Ishikawa (cell line): ENCODE measurements at regions not wholly inside any gene's neighbourhood (a gene's known extent, or its start where the extent isn't known, plus 50 kb on each side); places are given as distances from the start of the nearest gene placed in this dataset.

Experiments
- CEBPB ChIP-seq: IDR thresholded peaks from 2 replicates; pipeline ENCODE4 v1.6.1; 2012
- CREB1 ChIP-seq: IDR thresholded peaks from 2 replicates; pipeline ENCODE4 v1.6.1; 2012; ENCODE audit warnings: low read depth
- EGR1 ChIP-seq: IDR thresholded peaks from 2 replicates; pipeline ENCODE4 v1.6.1; 2012
- EP300 ChIP-seq: IDR thresholded peaks from 2 replicates; pipeline ENCODE4 v1.6.1; 2012; ENCODE audit warnings: borderline replicate concordance
- FOXM1 ChIP-seq: IDR thresholded peaks from 2 replicates; pipeline ENCODE4 v1.6.1; 2012; ENCODE audit warnings: low read depth, borderline replicate concordance
- NFIC ChIP-seq: IDR thresholded peaks from 2 replicates; pipeline ENCODE4 v1.6.1; 2012
- RAD21 ChIP-seq: IDR thresholded peaks from 2 replicates; pipeline ENCODE4 v1.6.1; 2012; ENCODE audit warnings: low read depth
- REST ChIP-seq: IDR thresholded peaks from 2 replicates; pipeline ENCODE4 v1.6.1; 2012; ENCODE audit warnings: low read depth, mild to moderate bottlenecking
- TAF1 ChIP-seq: IDR thresholded peaks from 2 replicates; pipeline ENCODE4 v1.6.1; 2012; ENCODE audit warnings: low read depth, mild to moderate bottlenecking
- TCF12 ChIP-seq: IDR thresholded peaks from 2 replicates; pipeline ENCODE4 v1.6.1; 2012; ENCODE audit warnings: low read depth
- TEAD4 ChIP-seq: IDR thresholded peaks from 2 replicates; pipeline ENCODE4 v1.6.1; 2012
- YY1 ChIP-seq: IDR thresholded peaks from 2 replicates; pipeline ENCODE4 v1.6.1; 2012; ENCODE audit warnings: low read depth
- ZBTB7A ChIP-seq: IDR thresholded peaks from 2 replicates; pipeline ENCODE4 v1.6.1; 2012; ENCODE audit warnings: low read depth
- TF ChIP-seq, protein P1 (sequence below): IDR thresholded peaks from 2 replicates; pipeline ENCODE4 v1.6.1; 2012
- TF ChIP-seq, protein P2 (sequence below): IDR thresholded peaks from 2 replicates; pipeline ENCODE4 v1.6.1; 2012

- TF ChIP-seq, protein P1, sequence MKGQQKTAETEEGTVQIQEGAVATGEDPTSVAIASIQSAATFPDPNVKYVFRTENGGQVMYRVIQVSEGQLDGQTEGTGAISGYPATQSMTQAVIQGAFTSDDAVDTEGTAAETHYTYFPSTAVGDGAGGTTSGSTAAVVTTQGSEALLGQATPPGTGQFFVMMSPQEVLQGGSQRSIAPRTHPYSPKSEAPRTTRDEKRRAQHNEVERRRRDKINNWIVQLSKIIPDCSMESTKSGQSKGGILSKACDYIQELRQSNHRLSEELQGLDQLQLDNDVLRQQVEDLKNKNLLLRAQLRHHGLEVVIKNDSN, result no peak
- TF ChIP-seq RAD21 (no peak), YY1 (no peak), FOXM1 (no peak), TCF12 (no peak), EP300 (no peak), NFIC (no peak), REST (no peak), TEAD4 (no peak), TAF1 (no peak), CREB1 (no peak), CEBPB (no peak), ZBTB7A (no peak), EGR1 (no peak)
- TF ChIP-seq, protein P2, sequence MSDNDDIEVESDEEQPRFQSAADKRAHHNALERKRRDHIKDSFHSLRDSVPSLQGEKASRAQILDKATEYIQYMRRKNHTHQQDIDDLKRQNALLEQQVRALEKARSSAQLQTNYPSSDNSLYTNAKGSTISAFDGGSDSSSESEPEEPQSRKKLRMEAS, result no peak
Observed at GRCh38 chr14:83779266-83779665, 1750.7 kb upstream of the FLRT2 start.

DNA sequence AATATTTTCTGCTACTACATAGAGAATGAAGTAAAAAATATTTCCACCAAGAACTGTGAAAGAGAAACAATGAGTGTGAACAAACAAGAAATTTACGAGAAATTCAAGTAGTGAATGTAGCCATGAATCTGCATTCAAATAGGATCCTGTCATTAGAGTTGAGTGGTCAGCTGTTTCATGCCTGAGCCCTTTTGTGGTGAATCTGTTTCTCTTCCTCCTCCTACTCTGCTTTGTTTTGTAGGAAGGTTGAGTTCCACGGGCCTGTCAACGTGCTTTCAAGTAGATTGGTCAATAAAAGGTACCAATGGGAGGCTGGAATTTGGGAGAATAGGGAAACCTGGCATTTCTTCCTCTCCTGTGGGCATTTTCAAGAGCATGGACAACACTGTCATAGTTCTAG lies 1749.6 kb upstream of the FLRT2 start:
- TF ChIP-seq CREB1 (no peak), CEBPB (no peak), EGR1 (no peak), YY1 (no peak), REST (no peak), FOXM1 (no peak), NFIC (no peak), RAD21 (no peak), TAF1 (no peak), ZBTB7A (no peak)
- TF ChIP-seq, protein P2, result no peak

- no peak for TF ChIP-seq NFIC
- TF ChIP-seq, protein P2, result no peak
- no peak for TF ChIP-seq TAF1
- TF ChIP-seq TEAD4, result no peak
- TF ChIP-seq REST, result no peak
- TF ChIP-seq YY1, result no peak
- no peak for TF ChIP-seq TCF12
- TF ChIP-seq CREB1, result no peak
Observed at GRCh38 chr14:83798421-83798820, 1731.5 kb upstream of the FLRT2 start.

DNA sequence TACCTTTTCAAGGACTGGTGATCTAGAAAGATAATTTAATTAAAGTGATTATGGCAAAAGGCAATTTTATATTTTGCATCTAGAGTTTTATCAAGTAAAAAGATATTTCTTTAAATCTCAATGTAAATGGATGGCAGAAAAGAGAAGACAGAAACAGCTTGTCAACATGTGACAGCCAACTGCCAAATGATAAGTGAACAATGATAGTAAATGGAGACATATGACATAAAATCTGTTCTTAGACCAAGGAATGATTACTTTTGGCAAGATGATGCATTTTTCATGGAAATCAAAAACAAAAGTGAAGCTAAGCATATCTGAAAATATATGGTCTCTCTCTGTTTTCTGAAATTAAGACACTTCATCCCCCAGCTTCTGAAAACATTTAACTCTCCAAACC lies 1730.7 kb upstream of the FLRT2 start:
- TF ChIP-seq CEBPB, result no peak
- TF ChIP-seq RAD21, result no peak
- TF ChIP-seq TAF1, result no peak
- no peak for TF ChIP-seq REST
- TF ChIP-seq, protein P1, result no peak
- TF ChIP-seq, protein P2, result no peak
- TF ChIP-seq TEAD4, result no peak
- TF ChIP-seq EP300, result no peak
- TF ChIP-seq TCF12, result no peak
- TF ChIP-seq ZBTB7A, result no peak
- no peak for TF ChIP-seq CREB1
- no peak for TF ChIP-seq YY1
- TF ChIP-seq EGR1, result no peak
